ENCODE measurements at regions not wholly inside any gene's neighbourhood (a gene's known extent, or its start where the extent isn't known, plus 50 kb on each side); places are given as distances from the start of the nearest gene placed in this dataset.

DNA sequence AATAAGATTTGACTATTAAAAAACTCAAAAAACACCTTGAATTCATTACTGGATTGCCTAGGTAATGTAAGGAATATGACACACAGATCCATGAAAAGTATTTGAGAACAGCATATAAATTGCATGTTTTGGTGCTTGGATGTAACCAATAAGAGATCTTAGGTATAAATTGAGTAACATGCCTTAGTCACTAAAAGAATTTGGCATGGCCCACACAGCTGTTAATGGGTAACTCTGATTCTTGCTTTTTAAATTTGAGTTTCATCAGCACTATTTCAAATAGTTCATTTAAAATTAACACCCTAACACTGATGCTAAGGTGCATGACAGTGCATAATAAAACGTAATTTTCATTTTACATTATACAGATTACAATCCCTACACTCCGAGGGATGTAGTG is 779.3 kb upstream of the WWC1 start:
- no peak overlapping the region for H3K4me3 ChIP-seq (replicated peaks; ENCODE audit: low read depth, low read length)
- DNase-seq (ENCODE audit: extremely low read depth, low read depth): no peak
- TF ChIP-seq, protein P1, sequence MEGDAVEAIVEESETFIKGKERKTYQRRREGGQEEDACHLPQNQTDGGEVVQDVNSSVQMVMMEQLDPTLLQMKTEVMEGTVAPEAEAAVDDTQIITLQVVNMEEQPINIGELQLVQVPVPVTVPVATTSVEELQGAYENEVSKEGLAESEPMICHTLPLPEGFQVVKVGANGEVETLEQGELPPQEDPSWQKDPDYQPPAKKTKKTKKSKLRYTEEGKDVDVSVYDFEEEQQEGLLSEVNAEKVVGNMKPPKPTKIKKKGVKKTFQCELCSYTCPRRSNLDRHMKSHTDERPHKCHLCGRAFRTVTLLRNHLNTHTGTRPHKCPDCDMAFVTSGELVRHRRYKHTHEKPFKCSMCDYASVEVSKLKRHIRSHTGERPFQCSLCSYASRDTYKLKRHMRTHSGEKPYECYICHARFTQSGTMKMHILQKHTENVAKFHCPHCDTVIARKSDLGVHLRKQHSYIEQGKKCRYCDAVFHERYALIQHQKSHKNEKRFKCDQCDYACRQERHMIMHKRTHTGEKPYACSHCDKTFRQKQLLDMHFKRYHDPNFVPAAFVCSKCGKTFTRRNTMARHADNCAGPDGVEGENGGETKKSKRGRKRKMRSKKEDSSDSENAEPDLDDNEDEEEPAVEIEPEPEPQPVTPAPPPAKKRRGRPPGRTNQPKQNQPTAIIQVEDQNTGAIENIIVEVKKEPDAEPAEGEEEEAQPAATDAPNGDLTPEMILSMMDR (IDR thresholded peaks at IDR 0.05; ENCODE audit: low read depth, low read length, missing control alignments): no peak

DNA sequence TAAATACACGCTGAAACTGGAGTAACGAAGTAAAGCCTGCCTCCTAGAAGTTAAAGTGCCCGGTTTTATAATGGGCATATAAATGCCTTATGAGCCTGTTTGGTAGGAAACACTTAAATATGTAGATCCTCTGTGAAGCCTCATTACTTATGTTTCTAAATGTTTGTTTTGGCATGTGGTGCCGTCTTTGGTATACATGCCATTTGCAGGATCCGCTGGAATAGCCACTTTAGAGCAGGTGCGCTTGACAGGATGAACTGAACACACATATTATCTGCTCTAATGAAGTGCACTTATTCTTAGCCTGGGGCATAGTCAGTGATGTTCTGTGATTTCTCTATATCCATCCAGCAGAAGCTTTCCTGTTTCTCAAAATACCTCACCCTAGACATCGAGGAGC is 778.1 kb upstream of the WWC1 start:
- TF ChIP-seq, protein P1 (IDR thresholded peaks at IDR 0.05; ENCODE audit: low read depth, low read length, missing control alignments): no peak
- no peak overlapping the region for H3K4me3 ChIP-seq (replicated peaks; ENCODE audit: low read depth, low read length)
- DNase-seq (ENCODE audit: extremely low read depth, low read depth): no peak

DNA sequence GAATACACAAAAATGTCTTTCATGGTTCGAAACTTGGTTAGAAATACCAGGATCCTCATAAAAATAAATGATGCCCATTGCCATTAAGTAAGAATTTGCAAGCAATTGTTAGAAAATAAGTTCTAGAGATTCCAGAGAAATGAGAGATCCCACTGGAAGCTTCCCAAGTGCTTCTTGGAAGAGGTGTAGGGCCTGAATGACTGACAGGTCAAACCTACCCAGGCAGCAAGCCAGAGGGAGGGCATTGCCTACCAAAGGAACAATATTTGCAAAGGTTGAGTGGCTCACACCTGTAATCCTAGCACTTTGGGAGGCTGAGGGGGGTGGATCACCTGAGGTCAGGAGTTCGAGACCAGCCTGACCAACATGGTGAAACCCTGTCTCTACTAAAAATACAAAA is 777.0 kb upstream of the WWC1 start:
- H3K4me3 ChIP-seq (replicated peaks; ENCODE audit: low read depth, low read length): no peak overlapping the region
- DNase-seq (ENCODE audit: extremely low read depth, low read depth): no peak
- TF ChIP-seq, protein P1 (IDR thresholded peaks at IDR 0.05; ENCODE audit: low read depth, low read length, missing control alignments): no peak

DNA sequence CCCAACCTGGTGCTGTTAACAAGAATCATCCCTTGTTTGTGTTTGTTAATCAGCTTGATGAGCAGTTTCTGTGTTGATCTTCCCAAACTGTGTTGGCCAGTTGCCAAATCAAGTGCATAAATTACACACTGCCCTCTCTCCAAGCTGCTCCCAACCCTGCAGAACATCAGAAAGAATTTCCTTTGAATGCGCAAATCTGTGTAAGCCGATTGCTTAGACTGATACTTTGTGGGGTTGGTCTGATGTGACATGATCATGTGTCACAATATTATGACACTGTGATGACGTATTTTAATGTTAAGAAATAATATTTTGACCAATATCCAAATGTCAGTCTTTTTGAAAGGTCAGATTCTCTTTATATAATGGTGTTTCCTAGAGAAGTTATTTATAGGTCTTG is 766.4 kb upstream of the WWC1 start:
- no peak for DNase-seq (ENCODE audit: extremely low read depth, low read depth)
- H3K4me3 ChIP-seq (replicated peaks; ENCODE audit: low read depth, low read length): no peak overlapping the region
- TF ChIP-seq, protein P1 (IDR thresholded peaks at IDR 0.05; ENCODE audit: low read depth, low read length, missing control alignments): no peak

DNA sequence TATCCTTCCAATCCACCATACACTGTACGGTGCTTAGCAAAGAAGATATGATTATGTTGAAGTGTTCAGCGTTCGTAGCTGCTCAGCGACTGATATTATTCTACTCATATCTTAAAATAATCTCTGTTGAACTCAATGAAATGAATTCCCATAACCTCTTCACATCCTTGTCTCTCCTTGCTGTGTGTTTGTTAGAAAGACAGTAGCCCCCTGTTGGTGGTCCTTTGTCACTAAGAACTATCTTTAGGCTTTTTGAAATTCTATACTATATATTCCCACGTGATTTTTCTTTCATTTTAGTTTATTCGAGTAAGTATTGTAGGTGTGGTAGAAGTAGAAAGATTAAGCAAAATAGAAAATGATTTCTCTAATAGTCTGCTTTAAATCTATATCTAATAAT is 762.8 kb upstream of the WWC1 start:
- no peak overlapping the region for H3K4me3 ChIP-seq (replicated peaks; ENCODE audit: low read depth, low read length)
- TF ChIP-seq, protein P1 (IDR thresholded peaks at IDR 0.05; ENCODE audit: low read depth, low read length, missing control alignments): no peak
- DNase-seq (ENCODE audit: extremely low read depth, low read depth): no peak

DNA sequence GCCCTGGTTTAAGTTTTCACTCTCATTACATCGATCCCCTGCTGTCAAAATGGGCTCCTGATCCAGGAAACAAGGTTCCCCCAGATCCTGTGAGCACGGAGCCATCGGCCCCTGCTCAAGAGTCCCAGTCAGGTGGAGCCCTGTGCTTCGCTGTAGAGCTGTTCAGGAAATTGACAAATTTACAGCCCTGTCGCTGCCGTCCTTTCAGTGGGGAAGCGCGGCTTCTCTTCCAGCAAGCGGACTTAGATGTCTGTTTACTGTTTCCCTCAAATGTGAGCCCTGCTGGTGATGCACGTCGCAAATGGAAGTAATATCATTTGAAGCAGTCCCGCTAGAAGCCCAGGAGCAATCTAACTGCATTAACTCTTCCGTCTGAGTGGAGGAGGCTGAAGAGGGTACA is 760.9 kb upstream of the WWC1 start:
- H3K4me3 ChIP-seq (replicated peaks; ENCODE audit: low read depth, low read length): no peak overlapping the region
- no peak for DNase-seq (ENCODE audit: extremely low read depth, low read depth)
- TF ChIP-seq, protein P1 (IDR thresholded peaks at IDR 0.05; ENCODE audit: low read depth, low read length, missing control alignments): no peak
